Neural progenitor cell (in vitro differentiated cells): ENCODE measurements at regions not wholly inside any gene's neighbourhood (a gene's known extent, or its start where the extent isn't known, plus 50 kb on each side); places are given as distances from the start of the nearest gene placed in this dataset.
A peak's percentile ranks its signal among the peaks of the same experiment; 100 is the strongest.

ENCODE experiments used
- DNase-seq: peaks from one replicate; pipeline ENCODE4 v3.0.0-alpha.2; 2016; ENCODE audit warnings: low spot score
- H2AFZ ChIP-seq: fragments of 200-600 bp; sonication (generic); replicated peaks from 2 replicates; pipeline ENCODE4 v1.6.1; 2016; ENCODE audit warnings: antibody characterized with exemption
- H3F3A ChIP-seq: fragments of 200-600 bp; sonication (generic); 2 replicates; pipeline ENCODE4 v1.6.1; 2016; ENCODE audit warnings: antibody characterized with exemption, low read depth
- H3K27ac ChIP-seq: fragments of 200-600 bp; sonication (generic); 2 replicates; pipeline ENCODE4 v1.5.1; 2016; ENCODE audit warnings: mild to moderate bottlenecking
- H3K27me3 ChIP-seq: fragments of 200-600 bp; sonication (generic); 2 replicates; pipeline ENCODE4 v1.6.1; 2016; ENCODE audit warnings: mild to moderate bottlenecking, moderate library complexity
- H3K36me3 ChIP-seq: fragments of 200-600 bp; sonication (generic); 2 replicates; pipeline ENCODE4 v1.5.1; 2016
- H3K4me1 ChIP-seq: fragments of 200-600 bp; sonication (generic); 2 replicates; pipeline ENCODE4 v1.6.1; 2016; ENCODE audit warnings: mixed run types
- H3K4me2 ChIP-seq: fragments of 200-600 bp; sonication (generic); 2 replicates; pipeline ENCODE4 v1.6.1; 2016
- H3K4me3 ChIP-seq: fragments of 200-600 bp; sonication (generic); 2 replicates; pipeline ENCODE4 v1.5.1; 2016
- H3K79me2 ChIP-seq: fragments of 200-600 bp; sonication (generic); 2 replicates; pipeline ENCODE4 v1.6.1; 2016; ENCODE audit warnings: low read depth
- H3K9ac ChIP-seq: fragments of 200-600 bp; sonication (generic); 2 replicates; pipeline ENCODE4 v1.6.1; 2016
- H3K9me3 ChIP-seq: fragments of 200-600 bp; sonication (generic); 2 replicates; pipeline ENCODE4 v1.5.1; 2016; ENCODE audit warnings: low read depth
- H4K20me1 ChIP-seq: fragments of 200-600 bp; sonication (generic); 2 replicates; pipeline ENCODE4 v1.6.1; 2016; ENCODE audit warnings: low read depth
- H3K27ac Mint-ChIP-seq: 3 replicates; pipeline ENCODE4 v1.8.0; 2021; ENCODE audit warnings: mixed read lengths
- H3K27me3 Mint-ChIP-seq: 2 replicates; pipeline ENCODE4 v1.8.0; 2022; ENCODE audit warnings: low read depth, mild to moderate bottlenecking, inconsistent platforms, moderate library complexity, mixed read lengths; ENCODE audit not compliant: insufficient read depth
- H3K36me3 Mint-ChIP-seq: 3 replicates; pipeline ENCODE4 v1.8.0; 2021; ENCODE audit warnings: mixed read lengths
- H3K4me1 Mint-ChIP-seq: 3 replicates; pipeline ENCODE4 v1.8.0; 2021; ENCODE audit warnings: mixed read lengths
- H3K4me3 Mint-ChIP-seq: 3 replicates; pipeline ENCODE4 v1.8.0; 2021; ENCODE audit warnings: mild to moderate bottlenecking, moderate library complexity, mixed read lengths
- H3K9me3 Mint-ChIP-seq: 3 replicates; pipeline ENCODE4 v1.8.0; 2020; ENCODE audit warnings: mixed read lengths
- EZH2 ChIP-seq: fragments of 200-600 bp; sonication (generic); IDR thresholded peaks from 2 replicates; pipeline ENCODE4 v1.6.1; 2017; ENCODE audit warnings: antibody characterized with exemption, mild to moderate bottlenecking, moderate library complexity
- EZH2phosphoT487 ChIP-seq: fragments of 200-600 bp; sonication (generic); IDR thresholded peaks from 2 replicates; pipeline ENCODE4 v1.6.1; 2017; ENCODE audit warnings: antibody characterized with exemption
- TF ChIP-seq, protein P1 (sequence below): fragments of 200-600 bp; sonication (generic); IDR thresholded peaks from 2 replicates; pipeline ENCODE4 v1.5.1; 2017; ENCODE audit warnings: antibody characterized with exemption, mild to moderate bottlenecking

DNA sequence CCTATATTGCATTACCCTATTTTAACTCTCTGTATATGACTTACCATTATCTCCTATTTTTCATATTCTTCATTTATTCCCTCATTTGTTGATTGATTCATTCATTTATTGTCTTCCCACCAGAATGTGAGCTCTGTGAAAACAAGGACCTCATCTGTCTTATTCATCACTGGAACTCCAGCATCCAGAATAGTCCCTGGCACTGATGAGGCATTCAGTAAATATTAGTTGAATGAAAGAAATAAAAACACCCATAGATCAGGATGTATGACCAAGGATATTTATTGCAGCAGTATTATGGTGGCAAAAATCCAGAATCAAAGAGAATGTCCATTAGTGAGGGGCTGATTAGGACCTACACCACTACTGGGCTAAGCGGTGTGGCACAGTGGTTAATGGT is 164.9 kb downstream of the SPRY1 start:
- H2AFZ ChIP-seq, result no peak overlapping the region
- no peaks in the 10 kb centered on the region for H3K79me2 ChIP-seq
- H4K20me1 ChIP-seq, result no peaks in the 10 kb centered on the region
- no peak overlapping the region for H3K9ac ChIP-seq
- H3F3A ChIP-seq, result no peaks in the 10 kb centered on the region
- Mint-ChIP-seq H3K36me3 (peaks cover 3% of the 10 kb centered on the region), H3K27me3 (no peaks in the 10 kb centered on the region), H3K4me3 (no peak overlapping the region), H3K4me1 (peaks cover 25% of the 10 kb centered on the region), H3K9me3 (peaks cover 13% of the 10 kb centered on the region), H3K27ac (no peak overlapping the region)
- H3K4me1 ChIP-seq, result peaks cover 6% of the 10 kb centered on the region
- TF ChIP-seq EZH2 (no peak), EZH2phosphoT487 (no peak)
- TF ChIP-seq, protein P1, sequence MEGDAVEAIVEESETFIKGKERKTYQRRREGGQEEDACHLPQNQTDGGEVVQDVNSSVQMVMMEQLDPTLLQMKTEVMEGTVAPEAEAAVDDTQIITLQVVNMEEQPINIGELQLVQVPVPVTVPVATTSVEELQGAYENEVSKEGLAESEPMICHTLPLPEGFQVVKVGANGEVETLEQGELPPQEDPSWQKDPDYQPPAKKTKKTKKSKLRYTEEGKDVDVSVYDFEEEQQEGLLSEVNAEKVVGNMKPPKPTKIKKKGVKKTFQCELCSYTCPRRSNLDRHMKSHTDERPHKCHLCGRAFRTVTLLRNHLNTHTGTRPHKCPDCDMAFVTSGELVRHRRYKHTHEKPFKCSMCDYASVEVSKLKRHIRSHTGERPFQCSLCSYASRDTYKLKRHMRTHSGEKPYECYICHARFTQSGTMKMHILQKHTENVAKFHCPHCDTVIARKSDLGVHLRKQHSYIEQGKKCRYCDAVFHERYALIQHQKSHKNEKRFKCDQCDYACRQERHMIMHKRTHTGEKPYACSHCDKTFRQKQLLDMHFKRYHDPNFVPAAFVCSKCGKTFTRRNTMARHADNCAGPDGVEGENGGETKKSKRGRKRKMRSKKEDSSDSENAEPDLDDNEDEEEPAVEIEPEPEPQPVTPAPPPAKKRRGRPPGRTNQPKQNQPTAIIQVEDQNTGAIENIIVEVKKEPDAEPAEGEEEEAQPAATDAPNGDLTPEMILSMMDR, result no peak
- no peaks in the 10 kb centered on the region for H3K27me3 ChIP-seq
- H3K27ac ChIP-seq, result no peak overlapping the region
- H3K9me3 ChIP-seq, result no peaks in the 10 kb centered on the region
- no peak overlapping the region for H3K4me2 ChIP-seq
- DNase-seq, result no peak
- no peak overlapping the region for H3K4me3 ChIP-seq
- no peaks in the 10 kb centered on the region for H3K36me3 ChIP-seq

DNA sequence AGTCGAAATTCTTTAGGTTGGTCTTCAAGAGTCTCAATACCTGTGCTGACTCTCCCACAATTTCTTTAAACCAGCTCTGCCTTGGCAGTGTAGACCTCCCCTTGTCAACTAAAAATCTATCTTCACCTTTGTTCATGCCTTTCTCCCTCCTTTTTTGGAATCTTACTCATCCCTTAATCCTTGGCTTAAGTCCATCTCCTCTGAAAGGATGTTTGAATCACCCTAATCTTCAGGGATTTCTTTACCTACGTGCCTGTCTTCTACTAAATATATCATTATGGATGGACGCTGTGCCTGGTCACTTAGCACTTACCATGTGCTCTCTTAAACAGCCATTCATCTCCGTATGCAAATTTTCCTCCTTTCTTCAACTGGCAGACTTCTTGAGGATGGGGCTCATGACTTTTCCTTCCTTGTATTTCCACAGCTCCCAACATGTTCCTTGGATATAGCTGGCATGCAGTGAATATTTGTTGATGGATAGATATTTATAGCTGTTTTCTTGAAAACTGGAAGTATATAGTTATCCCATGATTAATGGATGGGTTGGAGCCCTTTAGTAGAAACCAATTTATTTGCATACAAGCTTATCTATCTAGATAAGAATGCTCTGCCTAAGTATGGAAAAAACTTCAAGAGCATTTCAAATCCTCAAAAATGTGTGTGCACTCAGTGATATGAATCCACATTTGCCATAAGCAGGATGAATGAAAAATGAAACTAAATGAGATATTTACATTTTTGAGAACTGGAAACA is 166.6 kb downstream of the SPRY1 start:
- Mint-ChIP-seq H3K4me1 (peaks cover 22% of the 10 kb centered on the region), H3K4me3 (no peak overlapping the region), H3K36me3 (peaks cover 3% of the 10 kb centered on the region), H3K9me3 (peaks cover 28% of the 10 kb centered on the region), H3K27me3 (no peaks in the 10 kb centered on the region), H3K27ac (peak overlapping the region; percentile 7)
- H3K9me3 ChIP-seq, result no peaks in the 10 kb centered on the region
- H2AFZ ChIP-seq, result no peak overlapping the region
- no peak overlapping the region for H3K27ac ChIP-seq
- no peaks in the 10 kb centered on the region for H4K20me1 ChIP-seq
- TF ChIP-seq, protein P1, result no peak
- no peak for TF ChIP-seq EZH2
- H3F3A ChIP-seq, result no peaks in the 10 kb centered on the region
- no peak overlapping the region for H3K9ac ChIP-seq
- DNase-seq, result no peak
- H3K4me1 ChIP-seq, result peaks cover 6% of the 10 kb centered on the region
- H3K79me2 ChIP-seq, result no peaks in the 10 kb centered on the region
- H3K36me3 ChIP-seq, result no peaks in the 10 kb centered on the region
- no peaks in the 10 kb centered on the region for H3K27me3 ChIP-seq
- no peak overlapping the region for H3K4me3 ChIP-seq
- no peak overlapping the region for H3K4me2 ChIP-seq

DNA sequence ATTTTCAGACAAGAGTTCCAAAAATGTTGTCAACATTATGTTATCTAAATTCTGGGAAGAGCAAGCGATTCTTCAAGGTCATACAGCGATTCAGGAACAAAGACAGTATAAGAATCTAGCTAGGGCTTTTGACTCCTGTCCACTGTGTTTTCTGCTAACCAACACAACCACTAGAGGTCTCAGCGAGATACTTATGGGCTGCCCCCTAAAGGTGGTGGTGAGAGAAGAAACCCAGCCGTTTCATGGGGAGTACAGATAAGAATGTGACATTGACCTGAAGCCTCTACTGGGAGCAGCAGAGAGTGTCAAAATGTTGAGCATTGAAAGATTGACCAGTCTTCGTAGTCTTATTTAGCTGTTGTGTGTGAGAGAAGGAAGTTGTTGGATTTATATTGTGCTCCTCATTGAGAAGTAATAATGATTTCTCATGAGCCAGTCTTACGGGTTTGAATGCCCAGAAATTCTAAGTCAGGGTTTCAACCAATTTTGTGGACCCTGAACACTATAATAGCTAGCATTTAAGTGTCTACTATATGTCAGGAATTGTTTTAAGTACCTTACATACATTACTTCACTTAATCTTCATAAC is 168.3 kb downstream of the SPRY1 start:
- H3K4me1 ChIP-seq, result no peaks in the 10 kb centered on the region
- H2AFZ ChIP-seq, result no peak overlapping the region
- H3K4me2 ChIP-seq, result no peak overlapping the region
- peaks cover 10% of the 10 kb centered on the region for H3K4me1 Mint-ChIP-seq
- no peaks in the 10 kb centered on the region for H3K9me3 ChIP-seq
- H3K27me3 Mint-ChIP-seq, result no peaks in the 10 kb centered on the region
- no peaks in the 10 kb centered on the region for H4K20me1 ChIP-seq
- no peaks in the 10 kb centered on the region for H3K79me2 ChIP-seq
- H3K27me3 ChIP-seq, result no peaks in the 10 kb centered on the region
- H3K36me3 Mint-ChIP-seq, result peaks cover 5% of the 10 kb centered on the region
- H3K9ac ChIP-seq, result no peak overlapping the region
- no peak overlapping the region for H3K27ac Mint-ChIP-seq
- TF ChIP-seq EZH2, result no peak
- TF ChIP-seq, protein P1, result peak; percentile 89
- no peak for TF ChIP-seq EZH2phosphoT487
- H3K36me3 ChIP-seq, result no peaks in the 10 kb centered on the region
- no peak overlapping the region for H3K27ac ChIP-seq
- no peaks in the 10 kb centered on the region for H3F3A ChIP-seq
- H3K4me3 Mint-ChIP-seq, result no peak overlapping the region
- DNase-seq, result peak; percentile 75
- no peak overlapping the region for H3K4me3 ChIP-seq
- peaks cover 33% of the 10 kb centered on the region for H3K9me3 Mint-ChIP-seq
